KMS-11 (cell line): ENCODE measurements at regions not wholly inside any gene's neighbourhood (a gene's known extent, or its start where the extent isn't known, plus 50 kb on each side); places are given as distances from the start of the nearest gene placed in this dataset.

Experiments
- H2AFZ ChIP-seq: fragments of 200-600 bp; sonication (generic); 2 replicates; pipeline ENCODE4 v1.6.1; 2016; ENCODE audit warnings: antibody characterized with exemption, mixed run types, low read depth
- H3K27ac ChIP-seq: fragments of 200-600 bp; sonication (generic); 2 replicates; pipeline ENCODE4 v1.6.1; 2016; ENCODE audit warnings: mild to moderate bottlenecking, mixed run types
- H3K27me3 ChIP-seq: fragments of 200-600 bp; sonication (generic); 2 replicates; pipeline ENCODE4 v1.6.1; 2017; ENCODE audit warnings: mild to moderate bottlenecking, low read depth, mixed run types, moderate library complexity; ENCODE audit not compliant: insufficient read depth
- H3K36me3 ChIP-seq: fragments of 200-600 bp; sonication (generic); 2 replicates; pipeline ENCODE4 v1.6.1; 2017; ENCODE audit warnings: mild to moderate bottlenecking, mixed run types; ENCODE audit not compliant: insufficient read depth
- H3K4me1 ChIP-seq: fragments of 200-600 bp; sonication (generic); 2 replicates; pipeline ENCODE4 v1.6.1; 2016; ENCODE audit warnings: mild to moderate bottlenecking, low read depth, mixed run types; ENCODE audit not compliant: poor library complexity, severe bottlenecking
- H3K4me2 ChIP-seq: fragments of 200-600 bp; sonication (generic); 2 replicates; pipeline ENCODE4 v1.7.0; 2016; ENCODE audit warnings: mild to moderate bottlenecking, mixed run types
- H3K4me3 ChIP-seq: fragments of 200-600 bp; sonication (generic); IDR thresholded peaks from 2 replicates; pipeline ENCODE4 v1.6.1; 2017; ENCODE audit warnings: low read depth, low read length, mixed read lengths; ENCODE audit not compliant: insufficient read depth
- H3K79me2 ChIP-seq: fragments of 200-600 bp; sonication (generic); 2 replicates; pipeline ENCODE4 v1.6.1; 2016; ENCODE audit warnings: low read depth, mixed run types; ENCODE audit not compliant: insufficient read depth
- H3K9ac ChIP-seq: fragments of 200-600 bp; sonication (generic); 2 replicates; pipeline ENCODE4 v1.6.1; 2016; ENCODE audit warnings: mild to moderate bottlenecking, mixed run types
- H4K20me1 ChIP-seq: fragments of 200-600 bp; sonication (generic); 2 replicates; pipeline ENCODE4 v1.6.1; 2016; ENCODE audit warnings: mild to moderate bottlenecking, mixed run types; ENCODE audit not compliant: insufficient read depth
- TF ChIP-seq, protein P1 (sequence below): fragments of 200-600 bp; sonication (generic); conservative IDR thresholded peaks from 2 replicates; pipeline ENCODE4 v1.6.1; 2017; ENCODE audit warnings: low read depth, mild to moderate bottlenecking, antibody characterized with exemption, low read length, moderate library complexity, mixed read lengths

GRCh38 chr4:170949084-170949483 lies 859.3 kb upstream of the AADAT start:
- no peaks in the 10 kb centered on the region for H3K36me3 ChIP-seq
- H2AFZ ChIP-seq = no peak overlapping the region
- TF ChIP-seq, protein P1, sequence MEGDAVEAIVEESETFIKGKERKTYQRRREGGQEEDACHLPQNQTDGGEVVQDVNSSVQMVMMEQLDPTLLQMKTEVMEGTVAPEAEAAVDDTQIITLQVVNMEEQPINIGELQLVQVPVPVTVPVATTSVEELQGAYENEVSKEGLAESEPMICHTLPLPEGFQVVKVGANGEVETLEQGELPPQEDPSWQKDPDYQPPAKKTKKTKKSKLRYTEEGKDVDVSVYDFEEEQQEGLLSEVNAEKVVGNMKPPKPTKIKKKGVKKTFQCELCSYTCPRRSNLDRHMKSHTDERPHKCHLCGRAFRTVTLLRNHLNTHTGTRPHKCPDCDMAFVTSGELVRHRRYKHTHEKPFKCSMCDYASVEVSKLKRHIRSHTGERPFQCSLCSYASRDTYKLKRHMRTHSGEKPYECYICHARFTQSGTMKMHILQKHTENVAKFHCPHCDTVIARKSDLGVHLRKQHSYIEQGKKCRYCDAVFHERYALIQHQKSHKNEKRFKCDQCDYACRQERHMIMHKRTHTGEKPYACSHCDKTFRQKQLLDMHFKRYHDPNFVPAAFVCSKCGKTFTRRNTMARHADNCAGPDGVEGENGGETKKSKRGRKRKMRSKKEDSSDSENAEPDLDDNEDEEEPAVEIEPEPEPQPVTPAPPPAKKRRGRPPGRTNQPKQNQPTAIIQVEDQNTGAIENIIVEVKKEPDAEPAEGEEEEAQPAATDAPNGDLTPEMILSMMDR = no peak
- H3K4me1 ChIP-seq = no peaks in the 10 kb centered on the region
- no peaks in the 10 kb centered on the region for H3K79me2 ChIP-seq
- no peak overlapping the region for H3K27ac ChIP-seq
- H3K4me2 ChIP-seq = no peak overlapping the region; the same call in 1 of the 2 replicates
- H4K20me1 ChIP-seq = no peaks in the 10 kb centered on the region; the same call in 1 of the 2 replicates
- H3K4me3 ChIP-seq = no peak overlapping the region
- no peak overlapping the region for H3K9ac ChIP-seq
- no peaks in the 10 kb centered on the region for H3K27me3 ChIP-seq

- H3K27me3 ChIP-seq = no peaks in the 10 kb centered on the region
Measured at GRCh38 chr4:170940043-170940724, 850.4 kb upstream of the AADAT start.

GRCh38 chr4:170938588-170938987 lies 848.8 kb upstream of the AADAT start:
- no peaks in the 10 kb centered on the region for H4K20me1 ChIP-seq
- no peaks in the 10 kb centered on the region for H3K27me3 ChIP-seq
- no peak overlapping the region for H3K4me3 ChIP-seq
- H3K4me1 ChIP-seq = no peaks in the 10 kb centered on the region
- no peak overlapping the region for H2AFZ ChIP-seq
- no peak overlapping the region for H3K27ac ChIP-seq
- no peaks in the 10 kb centered on the region for H3K79me2 ChIP-seq
- no peaks in the 10 kb centered on the region for H3K36me3 ChIP-seq
- TF ChIP-seq, protein P1 = no peak
- no peak overlapping the region for H3K9ac ChIP-seq
- H3K4me2 ChIP-seq = no peak overlapping the region

More at GRCh38 chr4:170940043-170940724, 850.4 kb upstream of the AADAT start:
- TF ChIP-seq, protein P1 = no peak
- Histone ChIP-seq H3K79me2 (no peaks in the 10 kb centered on the region), H2AFZ (no peak overlapping the region), H3K9ac (no peak overlapping the region), H3K4me2 (no peak overlapping the region), H3K4me1 (no peaks in the 10 kb centered on the region), H4K20me1 (no peaks in the 10 kb centered on the region), H3K36me3 (no peaks in the 10 kb centered on the region), H3K4me3 (no peak overlapping the region), H3K27ac (no peak overlapping the region)

GRCh38 chr4:170931321-170931720 lies 841.6 kb upstream of the AADAT start:
- H2AFZ ChIP-seq = no peak overlapping the region
- TF ChIP-seq, protein P1 = no peak
- H3K79me2 ChIP-seq = no peaks in the 10 kb centered on the region
- no peak overlapping the region for H3K27ac ChIP-seq
- no peak overlapping the region for H3K4me2 ChIP-seq
- H4K20me1 ChIP-seq = no peaks in the 10 kb centered on the region
- no peak overlapping the region for H3K4me3 ChIP-seq
- no peaks in the 10 kb centered on the region for H3K4me1 ChIP-seq
- no peak overlapping the region for H3K9ac ChIP-seq
- no peaks in the 10 kb centered on the region for H3K36me3 ChIP-seq
- H3K27me3 ChIP-seq = no peaks in the 10 kb centered on the region
